Ishikawa (cell line): ENCODE measurements at regions not wholly inside any gene's neighbourhood (a gene's known extent, or its start where the extent isn't known, plus 50 kb on each side); places are given as distances from the start of the nearest gene placed in this dataset.

Source experiments
- CEBPB ChIP-seq: IDR thresholded peaks from 2 replicates; pipeline ENCODE4 v1.6.1; 2012
- CREB1 ChIP-seq: IDR thresholded peaks from 2 replicates; pipeline ENCODE4 v1.6.1; 2012; ENCODE audit warnings: low read depth
- EGR1 ChIP-seq: IDR thresholded peaks from 2 replicates; pipeline ENCODE4 v1.6.1; 2012
- EP300 ChIP-seq: IDR thresholded peaks from 2 replicates; pipeline ENCODE4 v1.6.1; 2012; ENCODE audit warnings: borderline replicate concordance
- FOXM1 ChIP-seq: IDR thresholded peaks from 2 replicates; pipeline ENCODE4 v1.6.1; 2012; ENCODE audit warnings: low read depth, borderline replicate concordance
- MAX ChIP-seq: IDR thresholded peaks from 2 replicates; pipeline ENCODE4 v1.6.1; 2012
- NFIC ChIP-seq: IDR thresholded peaks from 2 replicates; pipeline ENCODE4 v1.6.1; 2012
- RAD21 ChIP-seq: IDR thresholded peaks from 2 replicates; pipeline ENCODE4 v1.6.1; 2012; ENCODE audit warnings: low read depth
- REST ChIP-seq: IDR thresholded peaks from 2 replicates; pipeline ENCODE4 v1.6.1; 2012; ENCODE audit warnings: low read depth, mild to moderate bottlenecking
- TAF1 ChIP-seq: IDR thresholded peaks from 2 replicates; pipeline ENCODE4 v1.6.1; 2012; ENCODE audit warnings: low read depth, mild to moderate bottlenecking
- TCF12 ChIP-seq: IDR thresholded peaks from 2 replicates; pipeline ENCODE4 v1.6.1; 2012; ENCODE audit warnings: low read depth
- TEAD4 ChIP-seq: IDR thresholded peaks from 2 replicates; pipeline ENCODE4 v1.6.1; 2012
- USF1 ChIP-seq: IDR thresholded peaks from 2 replicates; pipeline ENCODE4 v1.6.1; 2012
- YY1 ChIP-seq: IDR thresholded peaks from 2 replicates; pipeline ENCODE4 v1.6.1; 2012; ENCODE audit warnings: low read depth
- ZBTB7A ChIP-seq: IDR thresholded peaks from 2 replicates; pipeline ENCODE4 v1.6.1; 2012; ENCODE audit warnings: low read depth

GRCh38 chr7:15035814-15036213, 133.3 kb upstream of the DGKB start:
- TF ChIP-seq REST: no peak
- no peak for TF ChIP-seq CREB1
- no peak for TF ChIP-seq FOXM1
- TF ChIP-seq RAD21: no peak
- no peak for TF ChIP-seq TEAD4
- TF ChIP-seq EGR1: no peak
- no peak for TF ChIP-seq YY1
- TF ChIP-seq TAF1: no peak
- TF ChIP-seq EP300: no peak
- TF ChIP-seq NFIC: no peak
- TF ChIP-seq CEBPB: no peak
- TF ChIP-seq MAX: no peak
- TF ChIP-seq USF1: no peak
- TF ChIP-seq TCF12: no peak
- no peak for TF ChIP-seq ZBTB7A

- TF ChIP-seq EGR1 (no peak), YY1 (no peak), NFIC (no peak), FOXM1 (no peak), MAX (no peak), RAD21 (no peak), CREB1 (no peak), CEBPB (no peak)
Measured at GRCh38 chr7:15033039-15033438, 130.5 kb upstream of the DGKB start.

- TF ChIP-seq RAD21: no peak
- TF ChIP-seq USF1: no peak
- TF ChIP-seq TCF12: no peak
- TF ChIP-seq TEAD4: no peak
- no peak for TF ChIP-seq NFIC
- TF ChIP-seq EP300: no peak
- TF ChIP-seq TAF1: no peak
- no peak for TF ChIP-seq YY1
- no peak for TF ChIP-seq EGR1
- TF ChIP-seq MAX: no peak
Measured at GRCh38 chr7:15018981-15019380, 116.4 kb upstream of the DGKB start.

- TF ChIP-seq TEAD4: no peak
- TF ChIP-seq YY1: no peak
- TF ChIP-seq EP300: 0 out of 2 replicates have a peak, but pooled peaks have one; percentile 21
- TF ChIP-seq USF1: no peak
- TF ChIP-seq TAF1: no peak
Measured at GRCh38 chr7:15016766-15017165, 114.2 kb upstream of the DGKB start.

GRCh38 chr7:15016315-15016667, 113.7 kb upstream of the DGKB start:
- TF ChIP-seq FOXM1 (no peak), EGR1 (no peak), REST (no peak)

- peak; percentile 72 for TF ChIP-seq RAD21
- TF ChIP-seq ZBTB7A: no peak
- peak; percentile 57; the same call in 1 of the 2 replicates for TF ChIP-seq EGR1
- TF ChIP-seq REST: no peak
- TF ChIP-seq USF1: no peak
Measured at GRCh38 chr7:15015545-15016314, 113.2 kb upstream of the DGKB start.
